Astrocyte (in vitro differentiated cells and primary cell): ENCODE measurements at regions not wholly inside any gene's neighbourhood (a gene's known extent, or its start where the extent isn't known, plus 50 kb on each side); places are given as distances from the start of the nearest gene placed in this dataset.

Experiments used
- DNase-seq: peaks from one replicate; pipeline ENCODE4 v3.0.0-alpha.2; 2010; ENCODE audit warnings: low read depth
- FAIRE-seq: peaks from 2 replicates; lab custom pipeline; 2011; peaks lifted over from hg19 to GRCh38; lab: Jason Lieb, UNC
- H2AFZ ChIP-seq: 2 replicates; pipeline ENCODE4 v1.6.0; 2012; ENCODE audit warnings: low read depth, low read length, inconsistent platforms
- H3K27ac ChIP-seq: 2 replicates; pipeline ENCODE4 v1.5.1; 2011; ENCODE audit warnings: low read depth, low read length, inconsistent platforms
- H3K27me3 ChIP-seq: 2 replicates; pipeline ENCODE4 v1.6.0; 2011; ENCODE audit warnings: low read length, inconsistent platforms; ENCODE audit not compliant: insufficient read depth
- H3K36me3 ChIP-seq: 2 replicates; pipeline ENCODE4 v1.5.1; 2011; ENCODE audit warnings: low read length, inconsistent platforms; ENCODE audit not compliant: insufficient read depth
- H3K4me1 ChIP-seq: 2 replicates; pipeline ENCODE4 v1.5.1; 2011; ENCODE audit warnings: low read length, inconsistent platforms; ENCODE audit not compliant: insufficient read depth
- H3K4me2 ChIP-seq: 2 replicates; pipeline ENCODE4 v1.6.0; 2012; ENCODE audit warnings: low read length, inconsistent platforms
- H3K4me3 ChIP-seq: 2 replicates; pipeline ENCODE4 v1.5.1; 2011; ENCODE audit warnings: low read depth, mild to moderate bottlenecking, low read length, inconsistent platforms; ENCODE audit not compliant: insufficient read depth
- H3K79me2 ChIP-seq: 2 replicates; pipeline ENCODE4 v1.6.0; 2012; ENCODE audit warnings: mild to moderate bottlenecking, low read length, inconsistent platforms; ENCODE audit not compliant: insufficient read depth
- H3K9ac ChIP-seq: 2 replicates; pipeline ENCODE4 v1.6.0; 2012; ENCODE audit warnings: mild to moderate bottlenecking, low read length, inconsistent platforms
- H3K9me3 ChIP-seq: 2 replicates; pipeline ENCODE4 v1.5.1; 2012; ENCODE audit warnings: low read depth, mild to moderate bottlenecking, low read length, inconsistent platforms; ENCODE audit not compliant: insufficient read depth
- H4K20me1 ChIP-seq: 2 replicates; pipeline ENCODE4 v1.6.0; 2012; ENCODE audit warnings: low read length, inconsistent platforms; ENCODE audit not compliant: insufficient read depth
- H3K27ac Mint-ChIP-seq: one replicate; pipeline ENCODE4 v1.8.0; 2021; ENCODE audit warnings: mild to moderate bottlenecking, mixed read lengths; ENCODE audit not compliant: unreplicated experiment
- H3K27me3 Mint-ChIP-seq: one replicate; pipeline ENCODE4 v1.8.0; 2021; ENCODE audit warnings: low read depth, mixed read lengths; ENCODE audit not compliant: unreplicated experiment
- H3K36me3 Mint-ChIP-seq: one replicate; pipeline ENCODE4 v1.8.0; 2021; ENCODE audit warnings: low read depth, mixed read lengths; ENCODE audit not compliant: unreplicated experiment
- H3K4me1 Mint-ChIP-seq: one replicate; pipeline ENCODE4 v1.8.0; 2021; ENCODE audit warnings: low read depth, mixed read lengths; ENCODE audit not compliant: unreplicated experiment
- H3K4me3 Mint-ChIP-seq: one replicate; pipeline ENCODE4 v1.8.0; 2021; ENCODE audit warnings: mild to moderate bottlenecking, moderate library complexity, mixed read lengths; ENCODE audit not compliant: unreplicated experiment
- H3K9me3 Mint-ChIP-seq: one replicate; pipeline ENCODE4 v1.8.0; 2021; ENCODE audit warnings: mild to moderate bottlenecking, mixed read lengths; ENCODE audit not compliant: unreplicated experiment
- EZH2 ChIP-seq: IDR thresholded peaks from 2 replicates; pipeline ENCODE4 v1.6.1; 2012; ENCODE audit warnings: mild to moderate bottlenecking, low read length, inconsistent platforms; ENCODE audit not compliant: insufficient read depth
- TF ChIP-seq, protein P1 (sequence below): IDR thresholded peaks from 2 replicates; pipeline ENCODE4 v1.5.1; 2011; ENCODE audit warnings: low read depth, mild to moderate bottlenecking, inconsistent platforms, low read length, moderate library complexity; ENCODE audit not compliant: insufficient read depth

- Histone ChIP-seq H3K27me3 (no peaks in the 10 kb centered on the region), H3K4me2 (no peak overlapping the region), H3K9ac (no peak overlapping the region), H4K20me1 (no peaks in the 10 kb centered on the region), H3K9me3 (peaks cover 47% of the 10 kb centered on the region), H3K79me2 (no peaks in the 10 kb centered on the region), H3K4me3 (no peak overlapping the region), H3K4me1 (no peaks in the 10 kb centered on the region), H3K27ac (no peak overlapping the region), H2AFZ (no peak overlapping the region), H3K36me3 (no peaks in the 10 kb centered on the region)
- Mint-ChIP-seq H3K36me3 (no peaks in the 10 kb centered on the region), H3K27ac (no peak overlapping the region), H3K4me1 (no peaks in the 10 kb centered on the region), H3K4me3 (no peak overlapping the region), H3K9me3 (peaks cover 33% of the 10 kb centered on the region), H3K27me3 (no peaks in the 10 kb centered on the region)
- TF ChIP-seq EZH2: no peak
- TF ChIP-seq, protein P1, sequence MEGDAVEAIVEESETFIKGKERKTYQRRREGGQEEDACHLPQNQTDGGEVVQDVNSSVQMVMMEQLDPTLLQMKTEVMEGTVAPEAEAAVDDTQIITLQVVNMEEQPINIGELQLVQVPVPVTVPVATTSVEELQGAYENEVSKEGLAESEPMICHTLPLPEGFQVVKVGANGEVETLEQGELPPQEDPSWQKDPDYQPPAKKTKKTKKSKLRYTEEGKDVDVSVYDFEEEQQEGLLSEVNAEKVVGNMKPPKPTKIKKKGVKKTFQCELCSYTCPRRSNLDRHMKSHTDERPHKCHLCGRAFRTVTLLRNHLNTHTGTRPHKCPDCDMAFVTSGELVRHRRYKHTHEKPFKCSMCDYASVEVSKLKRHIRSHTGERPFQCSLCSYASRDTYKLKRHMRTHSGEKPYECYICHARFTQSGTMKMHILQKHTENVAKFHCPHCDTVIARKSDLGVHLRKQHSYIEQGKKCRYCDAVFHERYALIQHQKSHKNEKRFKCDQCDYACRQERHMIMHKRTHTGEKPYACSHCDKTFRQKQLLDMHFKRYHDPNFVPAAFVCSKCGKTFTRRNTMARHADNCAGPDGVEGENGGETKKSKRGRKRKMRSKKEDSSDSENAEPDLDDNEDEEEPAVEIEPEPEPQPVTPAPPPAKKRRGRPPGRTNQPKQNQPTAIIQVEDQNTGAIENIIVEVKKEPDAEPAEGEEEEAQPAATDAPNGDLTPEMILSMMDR: no peak
- DNase-seq (no peak), FAIRE-seq (no peak)
Measured at GRCh38 chr13:18959229-18959628, 222.4 kb downstream of the TUBA3C start.

- H3K27ac Mint-ChIP-seq: no peak overlapping the region
- Histone ChIP-seq H3K36me3 (no peaks in the 10 kb centered on the region), H3K4me3 (no peak overlapping the region), H3K4me2 (no peak overlapping the region), H3K27ac (no peak overlapping the region), H3K9me3 (peaks cover 46% of the 10 kb centered on the region), H3K4me1 (no peaks in the 10 kb centered on the region), H3K9ac (no peak overlapping the region), H3K27me3 (no peaks in the 10 kb centered on the region), H2AFZ (no peak overlapping the region), H4K20me1 (no peaks in the 10 kb centered on the region), H3K79me2 (no peaks in the 10 kb centered on the region)
- DNase-seq: no peak
- H3K4me1 Mint-ChIP-seq: no peaks in the 10 kb centered on the region
- peaks cover 44% of the 10 kb centered on the region for H3K9me3 Mint-ChIP-seq
- FAIRE-seq: no peak
- H3K27me3 Mint-ChIP-seq: no peaks in the 10 kb centered on the region
- no peaks in the 10 kb centered on the region for H3K36me3 Mint-ChIP-seq
- TF ChIP-seq EZH2: no peak
- TF ChIP-seq, protein P1: no peak
- no peak overlapping the region for H3K4me3 Mint-ChIP-seq
Measured at GRCh38 chr13:18956473-18957078, 225.0 kb downstream of the TUBA3C start.

DNA sequence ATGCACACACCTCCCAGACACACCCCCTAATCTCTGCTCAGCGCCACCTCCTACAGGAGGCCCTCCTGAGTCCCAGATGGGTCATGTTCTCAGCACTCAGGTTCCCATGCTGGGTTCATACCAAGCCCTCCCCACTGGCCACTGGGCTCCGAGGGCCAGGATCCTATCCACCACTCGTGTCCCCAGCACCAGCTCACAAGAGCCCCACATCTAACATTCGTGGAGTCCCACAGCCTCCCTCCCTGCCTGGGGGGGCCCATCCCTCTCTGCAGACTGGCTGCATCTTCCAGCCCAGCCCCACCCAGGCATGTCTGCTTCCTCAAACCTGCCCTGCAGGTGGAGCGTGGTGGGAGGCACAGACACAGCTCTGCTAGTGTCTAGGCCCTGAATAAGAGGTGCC is 227.4 kb downstream of the TUBA3C start:
- Histone ChIP-seq H3K27ac (no peak overlapping the region), H3K36me3 (no peaks in the 10 kb centered on the region), H3K79me2 (no peaks in the 10 kb centered on the region), H3K4me3 (no peak overlapping the region), H3K4me2 (no peak overlapping the region), H2AFZ (no peak overlapping the region), H3K9ac (no peak overlapping the region), H4K20me1 (no peaks in the 10 kb centered on the region), H3K27me3 (no peaks in the 10 kb centered on the region), H3K9me3 (peaks cover 39% of the 10 kb centered on the region), H3K4me1 (no peaks in the 10 kb centered on the region)
- H3K4me1 Mint-ChIP-seq: no peaks in the 10 kb centered on the region
- TF ChIP-seq, protein P1: no peak
- no peak for TF ChIP-seq EZH2
- H3K4me3 Mint-ChIP-seq: no peak overlapping the region
- H3K36me3 Mint-ChIP-seq: no peaks in the 10 kb centered on the region
- no peak overlapping the region for H3K27ac Mint-ChIP-seq
- FAIRE-seq (no peak), DNase-seq (no peak)
- peaks cover 42% of the 10 kb centered on the region for H3K9me3 Mint-ChIP-seq
- no peaks in the 10 kb centered on the region for H3K27me3 Mint-ChIP-seq
